Neural cell (in vitro differentiated cells): ENCODE measurements at regions not wholly inside any gene's neighbourhood (a gene's known extent, or its start where the extent isn't known, plus 50 kb on each side); places are given as distances from the start of the nearest gene placed in this dataset.

Experiments
- H2AFZ ChIP-seq: fragments of 200-600, 300-800 bp; sonication (generic), shearing (Covaris generic); 2 replicates; pipeline ENCODE4 v1.6.0; 2014; ENCODE audit warnings: low read depth, mild to moderate bottlenecking, antibody characterized with exemption, low read length, moderate library complexity
- H3F3A ChIP-seq: fragments of 200-600 bp; shearing (Covaris generic); 2 replicates; pipeline ENCODE4 v1.6.1; 2016; ENCODE audit warnings: mild to moderate bottlenecking, moderate library complexity, mixed read lengths, antibody characterized with exemption, low read length; ENCODE audit not compliant: insufficient read depth, poor library complexity, severe bottlenecking
- H3K27ac ChIP-seq: fragments of 200-600, 300-800 bp; sonication (generic), shearing (Covaris generic); 2 replicates; pipeline ENCODE4 v1.5.1; 2014; ENCODE audit warnings: mild to moderate bottlenecking, low read length, moderate library complexity
- H3K27me3 ChIP-seq: fragments of 300-800, 200-600 bp; sonication (generic), shearing (Covaris generic); 2 replicates; pipeline ENCODE4 v1.6.0; 2014; ENCODE audit warnings: mild to moderate bottlenecking, low read depth, low read length, moderate library complexity; ENCODE audit not compliant: insufficient read depth
- H3K36me3 ChIP-seq: fragments of 300-800, 200-600 bp; sonication (generic), shearing (Covaris generic); 2 replicates; pipeline ENCODE4 v1.5.1; 2014; ENCODE audit warnings: mild to moderate bottlenecking, antibody characterized with exemption, low read length, moderate library complexity; ENCODE audit not compliant: insufficient read depth
- H3K4me2 ChIP-seq: fragments of 300-800, 200-600 bp; sonication (generic), shearing (Covaris generic); 2 replicates; pipeline ENCODE4 v1.6.0; 2014; ENCODE audit warnings: mild to moderate bottlenecking, low read length
- H3K4me3 ChIP-seq: fragments of 300-800, 200-600 bp; sonication (generic), shearing (Covaris generic); 2 replicates; pipeline ENCODE4 v1.5.1; 2014; ENCODE audit warnings: mild to moderate bottlenecking, low read length, moderate library complexity
- H3K79me2 ChIP-seq: fragments of 200-600 bp; shearing (Covaris generic); replicated peaks from 2 replicates; pipeline ENCODE4 v1.6.0; 2014; ENCODE audit warnings: mild to moderate bottlenecking, low read length, moderate library complexity; ENCODE audit not compliant: insufficient read depth
- H3K9ac ChIP-seq: fragments of 300-800, 200-600 bp; sonication (generic), shearing (Covaris generic); 2 replicates; pipeline ENCODE4 v1.6.1; 2016; ENCODE audit warnings: mild to moderate bottlenecking, low read length, mixed read lengths
- H3K9me2 ChIP-seq: fragments of 200-600 bp; shearing (Covaris generic); 2 replicates; pipeline ENCODE4 v1.6.1; 2016; ENCODE audit warnings: mild to moderate bottlenecking, low read length, mixed read lengths; ENCODE audit not compliant: insufficient read depth
- H3K9me3 ChIP-seq: fragments of 200-600, 300-800 bp; sonication (generic), shearing (Covaris generic); 2 replicates; pipeline ENCODE4 v1.6.1; 2016; ENCODE audit warnings: mild to moderate bottlenecking, mixed run types, low read length, moderate library complexity, mixed read lengths
- H4K20me1 ChIP-seq: fragments of 200-600 bp; shearing (Covaris generic); 2 replicates; pipeline ENCODE4 v1.6.1; 2016; ENCODE audit warnings: mild to moderate bottlenecking, mixed run types; ENCODE audit not compliant: insufficient read depth
- EP300 ChIP-seq: fragments of 450-650 bp; conservative IDR thresholded peaks from 2 replicates; pipeline ENCODE4 v1.6.1; 2014; ENCODE audit warnings: antibody characterized with exemption, mild to moderate bottlenecking, moderate library complexity; ENCODE audit not compliant: poor library complexity, severe bottlenecking
- EZH2 ChIP-seq: fragments of 200-600, 300-800 bp; shearing (Covaris generic), sonication (generic); IDR thresholded peaks from 2 replicates; pipeline ENCODE4 v1.6.1; 2014; ENCODE audit warnings: antibody characterized with exemption, low read length, borderline replicate concordance, mild to moderate bottlenecking; ENCODE audit not compliant: insufficient read depth, poor library complexity, severe bottlenecking
- MXI1 ChIP-seq: fragments of 450-650 bp; conservative IDR thresholded peaks from 2 replicates; pipeline ENCODE4 v1.6.1; 2014; ENCODE audit warnings: antibody characterized with exemption, mild to moderate bottlenecking; ENCODE audit not compliant: poor library complexity, severe bottlenecking
- POLR2AphosphoS5 ChIP-seq: IDR thresholded peaks from 2 replicates; pipeline ENCODE4 v1.6.1; 2012
- RAD21 ChIP-seq: fragments of 450-650 bp; conservative IDR thresholded peaks from 2 replicates; pipeline ENCODE4 v1.6.1; 2014; ENCODE audit warnings: antibody characterized with exemption, mild to moderate bottlenecking, moderate library complexity
- REST ChIP-seq: IDR thresholded peaks from 2 replicates; pipeline ENCODE4 v1.6.1; 2012; ENCODE audit warnings: borderline replicate concordance
- SMC3 ChIP-seq: fragments of 450-650 bp; conservative IDR thresholded peaks from 2 replicates; pipeline ENCODE4 v1.6.1; 2014; ENCODE audit warnings: antibody characterized with exemption, mild to moderate bottlenecking, moderate library complexity; ENCODE audit not compliant: poor library complexity
- TAF1 ChIP-seq: IDR thresholded peaks from 2 replicates; pipeline ENCODE4 v1.6.1; 2012; ENCODE audit warnings: low read depth
- TF ChIP-seq, protein P1 (sequence below): fragments of 450-650 bp; IDR thresholded peaks from 2 replicates; pipeline ENCODE4 v1.5.1; 2014; ENCODE audit warnings: antibody characterized with exemption, mild to moderate bottlenecking, moderate library complexity; ENCODE audit not compliant: poor library complexity, severe bottlenecking

DNA sequence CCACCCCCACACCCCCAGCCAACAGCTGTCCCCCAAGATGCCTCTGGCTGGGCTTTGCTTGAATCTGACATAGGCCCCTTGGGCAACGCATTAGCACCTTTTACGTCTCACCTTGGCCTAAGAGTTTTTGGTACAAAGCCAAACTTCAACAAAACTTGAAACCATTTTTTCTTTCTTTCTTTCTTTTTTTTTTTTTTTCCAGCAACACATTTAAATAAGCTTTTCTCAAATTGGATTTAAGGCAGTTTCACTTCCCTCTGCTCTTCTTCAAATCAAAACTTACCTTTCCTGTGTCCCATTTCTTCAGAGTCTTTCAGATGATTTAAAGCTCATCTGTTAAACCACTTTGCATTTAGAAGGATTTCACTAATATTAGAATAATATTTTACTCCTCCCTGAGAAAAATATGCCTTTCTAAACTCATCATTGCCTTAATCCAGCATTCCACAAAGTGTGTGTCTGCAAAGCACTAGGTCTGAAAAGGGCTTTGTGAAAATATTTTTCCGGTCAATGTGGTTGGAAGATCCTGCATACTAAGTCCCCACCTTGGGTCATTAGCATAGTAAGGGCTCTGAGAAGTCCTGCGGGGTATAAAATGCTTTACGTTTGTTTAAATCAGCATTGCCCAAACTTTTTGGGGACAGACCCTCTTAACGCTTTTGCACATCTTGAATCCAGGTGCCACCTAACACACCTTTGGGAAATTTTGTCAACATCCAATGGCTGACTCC is 217.0 kb downstream of the TLE3 start:
- no peak overlapping the region for H3K27ac ChIP-seq
- H3K4me3 ChIP-seq: no peak overlapping the region
- no peak overlapping the region for H3K9ac ChIP-seq
- no peak overlapping the region for H3K4me2 ChIP-seq
- no peaks in the 10 kb centered on the region for H3K79me2 ChIP-seq
- H2AFZ ChIP-seq: no peak overlapping the region
- H3K9me3 ChIP-seq: no peaks in the 10 kb centered on the region
- no peaks in the 10 kb centered on the region for H3K9me2 ChIP-seq
- no peaks in the 10 kb centered on the region for H3F3A ChIP-seq
- H3K36me3 ChIP-seq: no peaks in the 10 kb centered on the region
- H3K27me3 ChIP-seq: no peaks in the 10 kb centered on the region
- H4K20me1 ChIP-seq: no peaks in the 10 kb centered on the region
- TF ChIP-seq REST: no peak
- no peak for TF ChIP-seq EP300
- TF ChIP-seq MXI1: no peak
- no peak for TF ChIP-seq POLR2AphosphoS5
- TF ChIP-seq SMC3: no peak
- no peak for TF ChIP-seq TAF1
- TF ChIP-seq, protein P1, sequence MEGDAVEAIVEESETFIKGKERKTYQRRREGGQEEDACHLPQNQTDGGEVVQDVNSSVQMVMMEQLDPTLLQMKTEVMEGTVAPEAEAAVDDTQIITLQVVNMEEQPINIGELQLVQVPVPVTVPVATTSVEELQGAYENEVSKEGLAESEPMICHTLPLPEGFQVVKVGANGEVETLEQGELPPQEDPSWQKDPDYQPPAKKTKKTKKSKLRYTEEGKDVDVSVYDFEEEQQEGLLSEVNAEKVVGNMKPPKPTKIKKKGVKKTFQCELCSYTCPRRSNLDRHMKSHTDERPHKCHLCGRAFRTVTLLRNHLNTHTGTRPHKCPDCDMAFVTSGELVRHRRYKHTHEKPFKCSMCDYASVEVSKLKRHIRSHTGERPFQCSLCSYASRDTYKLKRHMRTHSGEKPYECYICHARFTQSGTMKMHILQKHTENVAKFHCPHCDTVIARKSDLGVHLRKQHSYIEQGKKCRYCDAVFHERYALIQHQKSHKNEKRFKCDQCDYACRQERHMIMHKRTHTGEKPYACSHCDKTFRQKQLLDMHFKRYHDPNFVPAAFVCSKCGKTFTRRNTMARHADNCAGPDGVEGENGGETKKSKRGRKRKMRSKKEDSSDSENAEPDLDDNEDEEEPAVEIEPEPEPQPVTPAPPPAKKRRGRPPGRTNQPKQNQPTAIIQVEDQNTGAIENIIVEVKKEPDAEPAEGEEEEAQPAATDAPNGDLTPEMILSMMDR: no peak
- TF ChIP-seq EZH2: no peak
- no peak for TF ChIP-seq RAD21

- no peak for TF ChIP-seq POLR2AphosphoS5
- no peak for TF ChIP-seq REST
- no peak for TF ChIP-seq RAD21
- no peak for TF ChIP-seq EP300
- H3K9me3 ChIP-seq: no peaks in the 10 kb centered on the region
- no peak overlapping the region for H3K9ac ChIP-seq
- H2AFZ ChIP-seq: no peak overlapping the region
- no peak overlapping the region for H3K4me2 ChIP-seq
- no peaks in the 10 kb centered on the region for H3K79me2 ChIP-seq
- H4K20me1 ChIP-seq: no peaks in the 10 kb centered on the region
- no peaks in the 10 kb centered on the region for H3K36me3 ChIP-seq
- H3K4me3 ChIP-seq: no peak overlapping the region
- H3K27me3 ChIP-seq: no peaks in the 10 kb centered on the region
- H3K9me2 ChIP-seq: no peaks in the 10 kb centered on the region
- no peak overlapping the region for H3K27ac ChIP-seq
- no peaks in the 10 kb centered on the region for H3F3A ChIP-seq
These were observed 216.4 kb downstream of the TLE3 start for GRCh38 chr15:69881302-69881670.
